Liver (tissue), 8 donors: ENCODE measurements at regions not wholly inside any gene's neighbourhood (a gene's known extent, or its start where the extent isn't known, plus 50 kb on each side); places are given as distances from the start of the nearest gene placed in this dataset.

Experiments
- DNase-seq: peaks from one replicate; pipeline ENCODE4 v3.0.0-alpha.2; 2017; ENCODE audit warnings: low spot score
- H3K27ac ChIP-seq, 2 donors: one replicate each; pipeline ENCODE4 v1.7.0; 2013; ENCODE audit warnings: inconsistent platforms in 2 of 2, low read length in 2 of 2, control low read depth in 1 of 2, low read depth in 1 of 2, mild to moderate bottlenecking in 1 of 2
- H3K27me3 ChIP-seq, 4 donors: one replicate each; pipeline versions ENCODE4 v1.6.1 to v1.7.0; 2013; ENCODE audit warnings: low read length in 3 of 4, inconsistent platforms in 1 of 4, mild to moderate bottlenecking in 1 of 4, moderate library complexity in 1 of 4; ENCODE audit not compliant: control insufficient read depth in 4 of 4, insufficient read depth in 4 of 4
- H3K36me3 ChIP-seq, 4 donors: one replicate each; pipeline versions ENCODE4 v1.6.1 to v1.7.0; 2013; ENCODE audit warnings: low read length in 3 of 4, mild to moderate bottlenecking in 3 of 4, low read depth in 1 of 4, moderate library complexity in 1 of 4; ENCODE audit not compliant: control insufficient read depth in 4 of 4, insufficient read depth in 3 of 4
- H3K4me1 ChIP-seq, 4 donors: one replicate each; pipeline versions ENCODE4 v1.6.1 to v1.7.0; 2013; ENCODE audit warnings: low read length in 3 of 4, mild to moderate bottlenecking in 3 of 4, moderate library complexity in 1 of 4; ENCODE audit not compliant: control insufficient read depth in 4 of 4, insufficient read depth in 4 of 4
- H3K4me3 ChIP-seq, 3 donors: one replicate each; pipeline versions ENCODE4 v1.6.1 to v1.7.0; 2013; ENCODE audit warnings: low read length in 3 of 3, control low read depth in 1 of 3, low read depth in 1 of 3, mild to moderate bottlenecking in 1 of 3
- H3K9ac ChIP-seq, 2 donors: one replicate each; pipeline ENCODE4 v1.7.0; 2013; ENCODE audit warnings: low read length in 2 of 2, mild to moderate bottlenecking in 2 of 2, moderate library complexity in 2 of 2, control low read depth in 1 of 2, low read depth in 1 of 2
- H3K9me3 ChIP-seq, 4 donors: one replicate each; pipeline versions ENCODE4 v1.6.1 to v1.7.0; 2013; ENCODE audit warnings: low read length in 3 of 4; ENCODE audit not compliant: control insufficient read depth in 4 of 4
- FOXA2 ChIP-seq: IDR thresholded peaks from 2 replicates; pipeline ENCODE4 v1.6.1; 2016; ENCODE audit warnings: antibody characterized with exemption
- GABPA ChIP-seq, 2 donors: IDR thresholded peaks in 1 of 2; conservative IDR thresholded peaks in 1 of 2; 2 replicates each; pipeline ENCODE4 v1.6.1; 2016; ENCODE audit warnings: antibody characterized with exemption in 2 of 2, mild to moderate bottlenecking in 1 of 2, moderate library complexity in 1 of 2
- HNF4G ChIP-seq: IDR thresholded peaks from 2 replicates; pipeline ENCODE4 v1.6.1; 2016; ENCODE audit warnings: antibody characterized with exemption
- JUND ChIP-seq, 2 donors: IDR thresholded peaks; 2 replicates each; pipeline ENCODE4 v1.6.1; 2016; ENCODE audit warnings: antibody characterized with exemption in 2 of 2
- NR2F2 ChIP-seq: IDR thresholded peaks from 2 replicates; pipeline ENCODE4 v1.6.1; 2016; ENCODE audit warnings: antibody characterized with exemption
- RAD21 ChIP-seq, 2 donors: IDR thresholded peaks; 2 replicates each; pipeline ENCODE4 v1.6.1; 2016; ENCODE audit warnings: antibody characterized with exemption in 2 of 2, mild to moderate bottlenecking in 2 of 2
- RXRA ChIP-seq, 2 donors: IDR thresholded peaks; 2 replicates each; pipeline ENCODE4 v1.6.1; 2017 to 2018; ENCODE audit warnings: antibody characterized with exemption in 2 of 2, mild to moderate bottlenecking in 1 of 2
- SP1 ChIP-seq: IDR thresholded peaks from 2 replicates; pipeline ENCODE4 v1.6.1; 2018; ENCODE audit warnings: antibody characterized with exemption, mild to moderate bottlenecking
- TAF1 ChIP-seq: conservative IDR thresholded peaks from 2 replicates; pipeline ENCODE4 v1.6.1; 2016; ENCODE audit warnings: antibody characterized with exemption, mild to moderate bottlenecking
- WGBS: extraction: QIAGEN DNeasy Blood & Tissue Kit; methylation state at CpG from one replicate; pipeline ENCODE4 v1.1.7; 2013; 5-methylcytosine and 5-hydroxymethylcytosine counted together
- TF ChIP-seq, protein P1 (sequence below): IDR thresholded peaks from 2 replicates; pipeline ENCODE4 v1.6.1; 2016; ENCODE audit warnings: antibody characterized with exemption, mild to moderate bottlenecking
- TF ChIP-seq, protein P2 (sequence below): IDR thresholded peaks from 2 replicates; pipeline ENCODE4 v1.6.1; 2016; ENCODE audit warnings: antibody characterized with exemption
- TF ChIP-seq, protein P3 (sequence below): fragments of 150-350 bp; IDR thresholded peaks from 2 replicates; pipeline ENCODE4 v1.5.1; 2017; ENCODE audit warnings: improper control_type of control experiment, low read depth, low read length; ENCODE audit not compliant: missing input control
- TF ChIP-seq, protein P4 (sequence below): IDR thresholded peaks from 2 replicates; pipeline ENCODE4 v1.6.1; 2016; ENCODE audit warnings: antibody characterized with exemption
- donor health status: healthy.
- donor health status: healthy.
- donor health status: healthy.
- donor health status: healthy.
- donor health status: healthy.

DNA sequence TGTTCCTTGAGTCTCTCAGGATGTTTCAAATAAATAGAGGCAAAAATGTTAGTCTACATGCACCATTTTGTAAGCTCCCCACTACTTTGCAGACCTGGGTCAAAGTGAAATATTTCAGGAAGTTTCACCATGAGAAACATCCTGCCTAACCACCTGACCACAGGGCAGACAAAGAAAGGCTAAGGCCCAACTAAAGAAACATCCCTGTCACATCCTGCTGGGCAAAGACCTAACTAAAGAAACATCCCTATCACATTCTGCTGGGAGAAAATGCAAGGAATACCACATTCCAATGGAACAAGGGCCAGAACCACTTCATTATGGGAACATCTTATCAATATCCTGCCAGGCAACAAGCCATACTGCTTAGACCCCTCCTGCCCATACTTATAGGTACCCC is 1303.4 kb downstream of the TECRL start:
- Histone ChIP-seq H3K4me3 (no peak overlapping the region), H3K27me3 (no peaks in the 10 kb centered on the region), H3K4me1 (no peaks in the 10 kb centered on the region), H3K27ac (no peak overlapping the region), H3K9ac (no peak overlapping the region), H3K9me3 (peaks cover 0 to 3% (median 0%) of the 10 kb centered on the region in 4 donors), H3K36me3 (no peaks in the 10 kb centered on the region)
- no peak for TF ChIP-seq FOXA2
- no peak for TF ChIP-seq GABPA (IDR thresholded peaks at IDR 0.05 in 1 of 2, conservative IDR thresholded peaks at IDR 0.05 in 1 of 2)
- no peak for DNase-seq

DNA sequence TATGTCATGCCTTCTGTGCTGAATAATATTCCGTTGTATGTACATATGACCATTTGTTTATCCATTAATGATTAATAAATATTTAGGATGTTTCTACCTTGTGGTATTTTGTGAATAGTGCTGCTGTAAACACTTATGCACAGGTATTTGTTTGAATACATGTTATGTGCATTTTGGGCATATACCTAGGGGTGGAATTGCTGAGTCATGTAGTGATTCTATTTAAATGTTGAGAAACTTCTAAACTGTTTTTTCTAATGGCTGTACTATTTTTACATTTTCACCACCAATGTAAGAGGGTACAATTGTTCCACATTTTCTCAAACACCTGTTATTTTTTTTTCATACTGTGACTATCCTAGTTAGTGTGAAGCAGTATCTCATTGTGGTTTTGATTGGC is 1318.6 kb downstream of the TECRL start:
- TF ChIP-seq RAD21 (IDR thresholded peaks at IDR 0.05) (no peak), TAF1 (no peak), GABPA (IDR thresholded peaks at IDR 0.05 in 1 of 2, conservative IDR thresholded peaks at IDR 0.05 in 1 of 2) (no peak), NR2F2 (no peak), JUND (IDR thresholded peaks at IDR 0.05) (no peak), RXRA (IDR thresholded peaks at IDR 0.05) (no peak), SP1 (no peak)
- TF ChIP-seq, protein P1, sequence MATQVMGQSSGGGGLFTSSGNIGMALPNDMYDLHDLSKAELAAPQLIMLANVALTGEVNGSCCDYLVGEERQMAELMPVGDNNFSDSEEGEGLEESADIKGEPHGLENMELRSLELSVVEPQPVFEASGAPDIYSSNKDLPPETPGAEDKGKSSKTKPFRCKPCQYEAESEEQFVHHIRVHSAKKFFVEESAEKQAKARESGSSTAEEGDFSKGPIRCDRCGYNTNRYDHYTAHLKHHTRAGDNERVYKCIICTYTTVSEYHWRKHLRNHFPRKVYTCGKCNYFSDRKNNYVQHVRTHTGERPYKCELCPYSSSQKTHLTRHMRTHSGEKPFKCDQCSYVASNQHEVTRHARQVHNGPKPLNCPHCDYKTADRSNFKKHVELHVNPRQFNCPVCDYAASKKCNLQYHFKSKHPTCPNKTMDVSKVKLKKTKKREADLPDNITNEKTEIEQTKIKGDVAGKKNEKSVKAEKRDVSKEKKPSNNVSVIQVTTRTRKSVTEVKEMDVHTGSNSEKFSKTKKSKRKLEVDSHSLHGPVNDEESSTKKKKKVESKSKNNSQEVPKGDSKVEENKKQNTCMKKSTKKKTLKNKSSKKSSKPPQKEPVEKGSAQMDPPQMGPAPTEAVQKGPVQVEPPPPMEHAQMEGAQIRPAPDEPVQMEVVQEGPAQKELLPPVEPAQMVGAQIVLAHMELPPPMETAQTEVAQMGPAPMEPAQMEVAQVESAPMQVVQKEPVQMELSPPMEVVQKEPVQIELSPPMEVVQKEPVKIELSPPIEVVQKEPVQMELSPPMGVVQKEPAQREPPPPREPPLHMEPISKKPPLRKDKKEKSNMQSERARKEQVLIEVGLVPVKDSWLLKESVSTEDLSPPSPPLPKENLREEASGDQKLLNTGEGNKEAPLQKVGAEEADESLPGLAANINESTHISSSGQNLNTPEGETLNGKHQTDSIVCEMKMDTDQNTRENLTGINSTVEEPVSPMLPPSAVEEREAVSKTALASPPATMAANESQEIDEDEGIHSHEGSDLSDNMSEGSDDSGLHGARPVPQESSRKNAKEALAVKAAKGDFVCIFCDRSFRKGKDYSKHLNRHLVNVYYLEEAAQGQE = no peak
- TF ChIP-seq, protein P2, sequence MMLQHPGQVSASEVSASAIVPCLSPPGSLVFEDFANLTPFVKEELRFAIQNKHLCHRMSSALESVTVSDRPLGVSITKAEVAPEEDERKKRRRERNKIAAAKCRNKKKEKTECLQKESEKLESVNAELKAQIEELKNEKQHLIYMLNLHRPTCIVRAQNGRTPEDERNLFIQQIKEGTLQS = no peak
- TF ChIP-seq, protein P3, sequence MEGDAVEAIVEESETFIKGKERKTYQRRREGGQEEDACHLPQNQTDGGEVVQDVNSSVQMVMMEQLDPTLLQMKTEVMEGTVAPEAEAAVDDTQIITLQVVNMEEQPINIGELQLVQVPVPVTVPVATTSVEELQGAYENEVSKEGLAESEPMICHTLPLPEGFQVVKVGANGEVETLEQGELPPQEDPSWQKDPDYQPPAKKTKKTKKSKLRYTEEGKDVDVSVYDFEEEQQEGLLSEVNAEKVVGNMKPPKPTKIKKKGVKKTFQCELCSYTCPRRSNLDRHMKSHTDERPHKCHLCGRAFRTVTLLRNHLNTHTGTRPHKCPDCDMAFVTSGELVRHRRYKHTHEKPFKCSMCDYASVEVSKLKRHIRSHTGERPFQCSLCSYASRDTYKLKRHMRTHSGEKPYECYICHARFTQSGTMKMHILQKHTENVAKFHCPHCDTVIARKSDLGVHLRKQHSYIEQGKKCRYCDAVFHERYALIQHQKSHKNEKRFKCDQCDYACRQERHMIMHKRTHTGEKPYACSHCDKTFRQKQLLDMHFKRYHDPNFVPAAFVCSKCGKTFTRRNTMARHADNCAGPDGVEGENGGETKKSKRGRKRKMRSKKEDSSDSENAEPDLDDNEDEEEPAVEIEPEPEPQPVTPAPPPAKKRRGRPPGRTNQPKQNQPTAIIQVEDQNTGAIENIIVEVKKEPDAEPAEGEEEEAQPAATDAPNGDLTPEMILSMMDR = no peak
- TF ChIP-seq, protein P4, sequence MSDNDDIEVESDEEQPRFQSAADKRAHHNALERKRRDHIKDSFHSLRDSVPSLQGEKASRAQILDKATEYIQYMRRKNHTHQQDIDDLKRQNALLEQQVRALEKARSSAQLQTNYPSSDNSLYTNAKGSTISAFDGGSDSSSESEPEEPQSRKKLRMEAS = no peak
- Histone ChIP-seq H3K36me3 (no peaks in the 10 kb centered on the region), H3K27ac (no peak overlapping the region), H3K4me3 (no peak overlapping the region), H3K27me3 (no peaks in the 10 kb centered on the region), H3K9ac (no peak overlapping the region), H3K4me1 (no peaks in the 10 kb centered on the region), H3K9me3 (peaks cover 0 to 3% (median 0%) of the 10 kb centered on the region in 4 donors)
- DNase-seq = no peak
- 71% methylated on average over 1 of the region's 1 CpG for WGBS

DNA sequence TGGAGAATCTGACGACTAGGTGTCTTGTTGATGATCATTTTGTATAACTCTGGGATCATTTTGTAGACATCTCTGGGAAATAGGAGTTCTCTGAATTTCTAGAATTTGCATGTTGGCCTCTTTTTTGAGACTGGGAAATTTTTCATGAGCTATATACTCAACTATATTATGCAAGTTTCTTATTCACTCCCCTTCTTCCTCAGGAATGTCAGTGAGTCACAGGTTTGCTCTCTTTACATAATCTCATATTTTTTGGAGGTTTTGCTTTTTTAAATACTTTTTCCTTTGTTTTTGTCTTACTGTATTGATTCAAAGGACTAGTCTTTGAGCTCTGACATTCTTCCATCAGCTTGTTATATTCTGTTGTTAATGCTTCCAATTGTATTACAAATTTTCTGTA is 1324.2 kb downstream of the TECRL start:
- no peaks in the 10 kb centered on the region for H3K4me1 ChIP-seq
- H3K9ac ChIP-seq = no peak overlapping the region
- H3K27me3 ChIP-seq = no peaks in the 10 kb centered on the region
- no peak overlapping the region for H3K27ac ChIP-seq
- peaks cover 0 to 3% (median 1%) of the 10 kb centered on the region in 4 donors for H3K9me3 ChIP-seq
- H3K4me3 ChIP-seq = no peak overlapping the region
- 78% methylated on average over 1 of the region's 1 CpG for WGBS
- TF ChIP-seq, protein P2 = no peak
- TF ChIP-seq JUND (IDR thresholded peaks at IDR 0.05) = no peak
- TF ChIP-seq SP1 = no peak
- no peak for TF ChIP-seq HNF4G
- TF ChIP-seq, protein P1 = no peak
- DNase-seq = no peak
- H3K36me3 ChIP-seq = no peaks in the 10 kb centered on the region
